ENCODE measurements at regions not wholly inside any gene's neighbourhood (a gene's known extent, or its start where the extent isn't known, plus 50 kb on each side); places are given as distances from the start of the nearest gene placed in this dataset.

DNA sequence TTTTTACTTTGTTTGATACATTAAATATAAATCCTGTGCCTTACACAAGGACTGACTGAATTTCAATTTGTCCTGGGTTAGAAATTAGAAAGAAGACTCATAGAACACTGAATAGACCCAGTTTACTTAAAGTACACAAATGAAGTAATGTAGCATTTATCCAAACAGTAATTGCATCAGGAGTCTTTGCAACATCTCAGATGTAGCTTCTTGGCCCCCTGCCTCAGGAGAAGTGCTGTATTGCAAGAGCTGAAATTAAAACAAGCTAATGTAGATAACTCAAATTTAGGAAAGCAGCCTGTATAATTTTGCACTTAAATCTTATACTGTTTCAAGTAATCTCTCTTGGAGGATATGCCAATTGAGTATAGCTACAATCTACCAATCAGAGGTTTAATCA, 54.3 kb upstream of the KCND2 start:
- Mint-ChIP-seq H3K4me3 (ENCODE audit: unreplicated experiment) (no peak overlapping the region), H3K36me3 (ENCODE audit: unreplicated experiment) (no peaks in the 10 kb centered on the region), H3K27ac (ENCODE audit: unreplicated experiment) (no peak overlapping the region), H3K4me1 (ENCODE audit: unreplicated experiment) (no peaks in the 10 kb centered on the region), H3K27me3 (ENCODE audit: unreplicated experiment) (no peaks in the 10 kb centered on the region), H3K9me3 (ENCODE audit: unreplicated experiment) (no peaks in the 10 kb centered on the region)
- no peak for TF ChIP-seq CTCF (IDR thresholded peaks at IDR 0.05)
- DNase-seq (ENCODE audit: extremely low spot score, unreplicated experiment), result no peak

- Mint-ChIP-seq H3K4me3 (ENCODE audit: unreplicated experiment) (no peak overlapping the region), H3K4me1 (ENCODE audit: unreplicated experiment) (no peaks in the 10 kb centered on the region), H3K27ac (ENCODE audit: unreplicated experiment) (no peak overlapping the region), H3K27me3 (ENCODE audit: unreplicated experiment) (no peaks in the 10 kb centered on the region), H3K9me3 (ENCODE audit: unreplicated experiment) (no peaks in the 10 kb centered on the region), H3K36me3 (ENCODE audit: unreplicated experiment) (no peaks in the 10 kb centered on the region)
- DNase-seq (ENCODE audit: extremely low spot score, unreplicated experiment), result no peak
- no peak for TF ChIP-seq CTCF (IDR thresholded peaks at IDR 0.05)
These were observed 51.3 kb upstream of the KCND2 start for GRCh38 chr7:120221666-120222065.
